Keratinocyte (primary cell): ENCODE measurements at regions not wholly inside any gene's neighbourhood (a gene's known extent, or its start where the extent isn't known, plus 50 kb on each side); places are given as distances from the start of the nearest gene placed in this dataset.

Experiments used
- DNase-seq: peaks from one replicate; pipeline ENCODE4 v3.0.0-alpha.2; 2011; ENCODE audit warnings: low read depth, missing footprints, low spot score
- FAIRE-seq: peaks from 2 replicates; lab custom pipeline; 2011; peaks lifted over from hg19 to GRCh38; lab: Jason Lieb, UNC
- H2AFZ ChIP-seq: 2 replicates; pipeline ENCODE4 v1.6.0; 2012; ENCODE audit warnings: low read length, control low read depth, inconsistent platforms; ENCODE audit not compliant: control insufficient read depth
- H3K27ac ChIP-seq: 2 replicates; pipeline ENCODE4 v1.5.1; 2011; ENCODE audit warnings: low read length; ENCODE audit not compliant: control insufficient read depth, insufficient read depth
- H3K27me3 ChIP-seq: 3 replicates; pipeline ENCODE4 v1.6.0; 2011; ENCODE audit warnings: low read length; ENCODE audit not compliant: control insufficient read depth, insufficient read depth; ENCODE audit errors: extremely low read depth
- H3K36me3 ChIP-seq, 2 experiments: 2 replicates in 1 of 2; 3 replicates in 1 of 2; pipeline ENCODE4 v1.5.1; 2011; ENCODE audit warnings: low read length in 2 of 2, mild to moderate bottlenecking in 1 of 2; ENCODE audit not compliant: control insufficient read depth in 2 of 2, insufficient read depth in 2 of 2; ENCODE audit errors: extremely low read depth in 1 of 2
- H3K4me1 ChIP-seq: 3 replicates; pipeline ENCODE4 v1.5.1; 2011; ENCODE audit warnings: low read length; ENCODE audit not compliant: control insufficient read depth, insufficient read depth; ENCODE audit errors: extremely low read depth
- H3K4me2 ChIP-seq: 3 replicates; pipeline ENCODE4 v1.6.0; 2011; ENCODE audit warnings: low read depth, low read length; ENCODE audit not compliant: control insufficient read depth, insufficient read depth; ENCODE audit errors: extremely low read depth
- H3K4me3 ChIP-seq, 3 experiments: fragments of 200-600 bp in 1 of 3; sonication (generic) in 1 of 3; 2 replicates in 2 of 3; 3 replicates in 1 of 3; pipeline ENCODE4 v1.5.1; 2011 to 2016; ENCODE audit warnings: low read length in 3 of 3, mild to moderate bottlenecking in 3 of 3, control low read depth in 2 of 3, inconsistent platforms in 1 of 3, low read depth in 1 of 3, mixed read lengths in 1 of 3, mixed run types in 1 of 3, moderate library complexity in 1 of 3; ENCODE audit not compliant: control insufficient read depth in 2 of 3, insufficient read depth in 2 of 3; ENCODE audit errors: extremely low read depth in 1 of 3
- H3K79me2 ChIP-seq: 2 replicates; pipeline ENCODE4 v1.6.0; 2012; ENCODE audit warnings: low read length; ENCODE audit not compliant: control insufficient read depth, insufficient read depth
- H3K9ac ChIP-seq: 3 replicates; pipeline ENCODE4 v1.6.0; 2011; ENCODE audit warnings: low read length; ENCODE audit not compliant: control insufficient read depth, insufficient read depth; ENCODE audit errors: extremely low read depth
- H3K9me1 ChIP-seq: 3 replicates; pipeline ENCODE4 v1.6.0; 2011; ENCODE audit warnings: low read length; ENCODE audit not compliant: control insufficient read depth, insufficient read depth; ENCODE audit errors: extremely low read depth
- H3K9me3 ChIP-seq: 2 replicates; pipeline ENCODE4 v1.5.1; 2012; ENCODE audit warnings: low read depth, low read length; ENCODE audit not compliant: control insufficient read depth
- H4K20me1 ChIP-seq: 3 replicates; pipeline ENCODE4 v1.6.0; 2011; ENCODE audit warnings: low read length; ENCODE audit not compliant: control insufficient read depth, insufficient read depth; ENCODE audit errors: extremely low read depth
- EZH2 ChIP-seq: IDR thresholded peaks from one replicate; pipeline ENCODE4 v1.6.1; 2012; ENCODE audit warnings: inconsistent platforms, mild to moderate bottlenecking, low read length, moderate library complexity
- dilution Hi-C: fragments of 300-500 bp; cut with MboI; formaldehyde crosslinking; loops from one replicate; pipeline ENCODE4 v1.7.0; 2020; ENCODE audit warnings: low sequenced_read_pairs; ENCODE audit not compliant: extremely low pct_ligation_motif_present
- TF ChIP-seq, protein P1 (sequence below), 3 experiments: IDR thresholded peaks in 1 of 3; conservative IDR thresholded peaks in 1 of 3; optimal IDR thresholded peaks in 1 of 3; 2 replicates in 2 of 3; 3 replicates in 1 of 3; pipeline versions ENCODE3 to v1.5.1; 2011; ENCODE audit warnings: low read length in 3 of 3, mild to moderate bottlenecking in 3 of 3, moderate library complexity in 2 of 3, control low read depth in 1 of 3, inconsistent platforms in 1 of 3; ENCODE audit not compliant: insufficient read depth in 2 of 3; ENCODE audit errors: extremely low read depth in 1 of 3

DNA sequence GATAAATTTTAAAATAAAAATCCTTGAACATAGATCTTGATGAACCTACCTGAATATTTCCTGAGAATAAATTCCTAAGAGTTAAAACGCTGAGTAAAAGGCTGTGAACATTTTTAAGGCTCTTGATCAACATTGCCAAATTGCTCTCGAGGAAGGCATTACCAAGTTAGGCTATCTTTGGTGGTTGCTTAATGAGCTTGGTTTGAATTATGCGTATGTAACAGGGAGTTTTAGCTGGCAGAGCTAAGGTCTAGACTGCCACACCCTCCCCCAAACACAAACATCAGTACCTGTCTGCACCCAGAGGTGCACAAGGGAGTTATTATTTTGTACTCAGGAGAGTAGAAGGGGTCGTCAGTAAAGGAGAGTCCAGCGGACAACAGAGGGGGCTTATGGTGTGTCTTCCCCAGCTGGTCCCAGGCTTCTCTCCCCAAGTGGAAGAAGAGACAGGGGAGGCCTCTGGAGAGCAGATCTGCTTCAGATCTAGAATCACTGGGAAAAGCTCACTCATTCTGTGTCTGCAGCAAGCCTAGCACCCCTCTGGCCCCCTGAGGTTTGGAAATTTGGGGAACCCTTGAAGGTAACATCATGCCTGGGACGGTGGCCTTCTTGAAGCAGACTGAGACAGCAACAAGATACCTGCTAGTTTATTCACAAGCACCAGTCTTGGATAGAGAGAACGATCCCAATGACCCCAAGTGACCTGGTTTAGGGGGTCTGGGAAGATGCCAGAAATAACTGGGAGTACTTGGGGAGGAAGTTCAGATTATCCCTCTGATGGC is 197.2 kb upstream of the ID2 start:
- H3K27ac ChIP-seq: no peak overlapping the region
- DNase-seq (no peak), FAIRE-seq (no peak)
- H3K9me3 ChIP-seq: no peaks in the 10 kb centered on the region
- H3K4me3 ChIP-seq: no peak overlapping the region
- H3K4me1 ChIP-seq: no peaks in the 10 kb centered on the region
- dilution Hi-C loops: no loop called here
- no peak overlapping the region for H3K4me2 ChIP-seq
- H3K9ac ChIP-seq: no peak overlapping the region
- no peak overlapping the region for H2AFZ ChIP-seq
- H3K27me3 ChIP-seq: no peaks in the 10 kb centered on the region
- no peaks in the 10 kb centered on the region for H4K20me1 ChIP-seq
- H3K79me2 ChIP-seq: no peaks in the 10 kb centered on the region
- H3K9me1 ChIP-seq: no peaks in the 10 kb centered on the region
- TF ChIP-seq, protein P1, sequence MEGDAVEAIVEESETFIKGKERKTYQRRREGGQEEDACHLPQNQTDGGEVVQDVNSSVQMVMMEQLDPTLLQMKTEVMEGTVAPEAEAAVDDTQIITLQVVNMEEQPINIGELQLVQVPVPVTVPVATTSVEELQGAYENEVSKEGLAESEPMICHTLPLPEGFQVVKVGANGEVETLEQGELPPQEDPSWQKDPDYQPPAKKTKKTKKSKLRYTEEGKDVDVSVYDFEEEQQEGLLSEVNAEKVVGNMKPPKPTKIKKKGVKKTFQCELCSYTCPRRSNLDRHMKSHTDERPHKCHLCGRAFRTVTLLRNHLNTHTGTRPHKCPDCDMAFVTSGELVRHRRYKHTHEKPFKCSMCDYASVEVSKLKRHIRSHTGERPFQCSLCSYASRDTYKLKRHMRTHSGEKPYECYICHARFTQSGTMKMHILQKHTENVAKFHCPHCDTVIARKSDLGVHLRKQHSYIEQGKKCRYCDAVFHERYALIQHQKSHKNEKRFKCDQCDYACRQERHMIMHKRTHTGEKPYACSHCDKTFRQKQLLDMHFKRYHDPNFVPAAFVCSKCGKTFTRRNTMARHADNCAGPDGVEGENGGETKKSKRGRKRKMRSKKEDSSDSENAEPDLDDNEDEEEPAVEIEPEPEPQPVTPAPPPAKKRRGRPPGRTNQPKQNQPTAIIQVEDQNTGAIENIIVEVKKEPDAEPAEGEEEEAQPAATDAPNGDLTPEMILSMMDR (optimal IDR thresholded peaks at IDR 0.05 in 1 of 3, IDR thresholded peaks at IDR 0.05 in 1 of 3, conservative IDR thresholded peaks at IDR 0.05 in 1 of 3; ENCODE audit: extremely low read depth in 1 of 3, insufficient read depth in 2 of 3, low read length in 3 of 3): no peak
- no peak for TF ChIP-seq EZH2
- no peaks in the 10 kb centered on the region for H3K36me3 ChIP-seq

DNA sequence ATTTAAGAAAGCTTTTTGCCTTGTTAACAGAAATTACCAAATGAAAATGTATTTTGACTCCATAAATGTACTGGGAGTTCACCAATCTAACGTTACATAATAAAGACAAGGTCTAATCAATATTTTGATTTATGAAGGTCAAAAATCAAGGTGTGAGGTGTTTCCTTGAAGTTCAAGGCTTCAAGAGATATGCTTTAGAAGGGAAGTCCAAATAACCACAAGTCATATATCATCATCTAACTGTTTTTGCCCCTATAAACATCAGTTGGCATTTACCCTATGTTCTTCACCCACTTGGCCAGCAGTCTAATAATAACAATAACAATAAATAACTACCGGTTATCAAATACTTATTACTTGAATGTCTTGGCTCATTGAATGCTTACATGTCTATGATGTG is 196.1 kb upstream of the ID2 start:
- Histone ChIP-seq H4K20me1 (no peaks in the 10 kb centered on the region), H3K27me3 (no peaks in the 10 kb centered on the region), H3K4me1 (no peaks in the 10 kb centered on the region), H3K4me3 (no peak overlapping the region), H2AFZ (no peak overlapping the region), H3K27ac (no peak overlapping the region), H3K36me3 (no peaks in the 10 kb centered on the region), H3K9me3 (no peaks in the 10 kb centered on the region), H3K79me2 (no peaks in the 10 kb centered on the region), H3K9ac (no peak overlapping the region), H3K4me2 (no peak overlapping the region), H3K9me1 (no peaks in the 10 kb centered on the region)
- dilution Hi-C loops: no loop called here
- DNase-seq: no peak
- no peak for FAIRE-seq
- TF ChIP-seq EZH2: no peak
- TF ChIP-seq, protein P1 (optimal IDR thresholded peaks at IDR 0.05 in 1 of 3, IDR thresholded peaks at IDR 0.05 in 1 of 3, conservative IDR thresholded peaks at IDR 0.05 in 1 of 3; ENCODE audit: extremely low read depth in 1 of 3, insufficient read depth in 2 of 3, low read length in 3 of 3): no peak
